ENCODE measurements at regions not wholly inside any gene's neighbourhood (a gene's known extent, or its start where the extent isn't known, plus 50 kb on each side); places are given as distances from the start of the nearest gene placed in this dataset.

DNA sequence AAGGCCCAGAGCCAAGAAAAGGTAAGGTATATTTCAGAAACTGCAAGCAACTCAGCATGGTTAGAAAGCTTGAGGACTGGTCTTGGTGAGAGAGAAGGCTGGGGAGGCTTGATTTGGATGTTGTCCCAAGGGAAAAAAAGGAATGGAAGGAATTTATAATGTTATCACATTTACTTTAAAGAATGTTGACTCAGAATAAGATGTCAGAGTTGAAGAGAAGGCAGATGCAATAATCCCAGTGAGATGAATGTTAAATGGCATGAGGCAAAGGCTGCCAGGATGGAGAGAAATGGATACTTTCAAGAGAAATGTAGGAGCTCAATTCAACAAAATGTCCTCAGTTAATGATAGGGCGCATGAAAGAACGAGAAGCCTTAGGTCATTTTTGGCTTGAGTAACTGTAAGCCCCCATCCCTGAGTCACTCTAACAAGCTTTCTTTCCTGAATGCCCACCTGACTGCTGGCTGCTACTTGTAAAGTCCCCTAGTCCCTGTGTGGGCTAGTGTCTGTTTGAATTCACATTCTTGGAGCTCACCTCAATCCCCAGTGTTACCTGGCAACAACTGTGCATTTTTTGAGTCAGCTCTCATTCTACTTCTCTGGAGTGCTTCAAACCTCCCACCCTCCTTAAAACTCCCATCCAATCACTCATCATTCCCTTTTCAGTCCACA is 103.0 kb upstream of the TAPT1 start:
- Histone ChIP-seq H3K27me3 (no peaks in the 10 kb centered on the region), H3K9me3 (no peaks in the 10 kb centered on the region), H3K36me3 (no peaks in the 10 kb centered on the region), H3K4me1 (ENCODE audit: insufficient read depth) (no peaks in the 10 kb centered on the region), H3K4me3 (no peak overlapping the region), H3K27ac (no peak overlapping the region)
- WGBS, 3 donors, result 60 to 77% (median 62%) methylated on average over 2 of the region's 2 CpGs
- TF ChIP-seq POLR2A (IDR thresholded peaks at IDR 0.05), result no peak
- TF ChIP-seq EP300 (IDR thresholded peaks at IDR 0.05), result no peak
- TF ChIP-seq, protein P1, sequence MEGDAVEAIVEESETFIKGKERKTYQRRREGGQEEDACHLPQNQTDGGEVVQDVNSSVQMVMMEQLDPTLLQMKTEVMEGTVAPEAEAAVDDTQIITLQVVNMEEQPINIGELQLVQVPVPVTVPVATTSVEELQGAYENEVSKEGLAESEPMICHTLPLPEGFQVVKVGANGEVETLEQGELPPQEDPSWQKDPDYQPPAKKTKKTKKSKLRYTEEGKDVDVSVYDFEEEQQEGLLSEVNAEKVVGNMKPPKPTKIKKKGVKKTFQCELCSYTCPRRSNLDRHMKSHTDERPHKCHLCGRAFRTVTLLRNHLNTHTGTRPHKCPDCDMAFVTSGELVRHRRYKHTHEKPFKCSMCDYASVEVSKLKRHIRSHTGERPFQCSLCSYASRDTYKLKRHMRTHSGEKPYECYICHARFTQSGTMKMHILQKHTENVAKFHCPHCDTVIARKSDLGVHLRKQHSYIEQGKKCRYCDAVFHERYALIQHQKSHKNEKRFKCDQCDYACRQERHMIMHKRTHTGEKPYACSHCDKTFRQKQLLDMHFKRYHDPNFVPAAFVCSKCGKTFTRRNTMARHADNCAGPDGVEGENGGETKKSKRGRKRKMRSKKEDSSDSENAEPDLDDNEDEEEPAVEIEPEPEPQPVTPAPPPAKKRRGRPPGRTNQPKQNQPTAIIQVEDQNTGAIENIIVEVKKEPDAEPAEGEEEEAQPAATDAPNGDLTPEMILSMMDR (IDR thresholded peaks at IDR 0.05), result no peak
- intact Hi-C loops (cut with DNase I), result no loop called here
- no peak for DNase-seq

DNA sequence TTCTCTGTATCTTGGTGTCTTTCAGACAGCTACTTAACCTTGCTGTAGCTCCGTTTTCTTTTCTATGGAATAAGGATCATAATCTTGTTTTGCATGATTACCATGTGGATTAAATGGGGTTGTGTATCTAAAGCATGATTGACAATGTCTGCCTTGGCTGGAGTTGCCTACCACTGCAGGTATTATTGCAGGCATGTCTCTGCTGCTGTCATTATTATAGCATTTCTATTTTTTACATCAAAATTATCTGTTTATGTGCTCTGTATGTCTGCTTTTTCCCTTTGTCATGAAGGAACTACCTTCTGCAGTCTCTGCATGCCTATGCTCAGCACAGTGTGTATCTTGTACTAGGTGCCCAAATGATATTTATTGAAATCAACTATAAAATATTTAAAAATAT is 95.9 kb upstream of the TAPT1 start:
- intact Hi-C loops (cut with DNase I), result no loop called here
- Histone ChIP-seq H3K4me3 (no peak overlapping the region), H3K9me3 (no peaks in the 10 kb centered on the region), H3K36me3 (no peaks in the 10 kb centered on the region), H3K27ac (no peak overlapping the region), H3K27me3 (no peaks in the 10 kb centered on the region), H3K4me1 (ENCODE audit: insufficient read depth) (no peaks in the 10 kb centered on the region)
- 43 to 78% (median 65%) methylated on average over 1 of the region's 1 CpG for WGBS, 3 donors
- TF ChIP-seq EP300 (IDR thresholded peaks at IDR 0.05) (no peak), POLR2A (IDR thresholded peaks at IDR 0.05) (no peak)
- TF ChIP-seq, protein P1 (IDR thresholded peaks at IDR 0.05), result no peak
- no peak for DNase-seq

DNA sequence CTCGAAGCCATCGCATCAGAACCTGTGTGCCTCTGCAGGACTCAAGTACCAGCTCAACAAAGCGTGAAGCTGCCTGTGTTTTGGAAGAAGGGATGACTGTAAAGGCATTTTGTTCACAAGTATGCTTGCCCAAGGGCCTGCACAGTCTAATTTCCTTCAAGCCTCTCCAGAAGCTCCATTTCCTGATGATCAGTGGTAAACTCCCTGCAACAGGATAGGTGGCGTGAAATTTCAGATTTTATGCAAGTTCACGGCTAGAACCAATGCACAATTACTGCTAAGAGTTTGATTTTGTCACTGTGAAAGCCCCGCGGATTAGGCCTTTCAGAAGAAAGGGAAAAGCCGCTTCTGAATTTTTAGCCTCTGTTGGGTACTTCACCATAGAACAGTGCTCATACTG is 89.2 kb upstream of the TAPT1 start:
- TF ChIP-seq, protein P1 (IDR thresholded peaks at IDR 0.05), result no peak
- no peak for TF ChIP-seq EP300 (IDR thresholded peaks at IDR 0.05)
- TF ChIP-seq POLR2A (IDR thresholded peaks at IDR 0.05), result no peak
- intact Hi-C loops (cut with DNase I), result no loop called here
- H3K27me3 ChIP-seq, result no peaks in the 10 kb centered on the region
- H3K9me3 ChIP-seq, result no peaks in the 10 kb centered on the region
- no peaks in the 10 kb centered on the region for H3K4me1 ChIP-seq (ENCODE audit: insufficient read depth)
- H3K36me3 ChIP-seq, result no peaks in the 10 kb centered on the region
- H3K4me3 ChIP-seq, result no peak overlapping the region
- no peak for DNase-seq
- no peak overlapping the region for H3K27ac ChIP-seq
- 87 to 91% (median 90%) methylated on average over 8 of the region's 8 CpGs for WGBS, 3 donors

DNA sequence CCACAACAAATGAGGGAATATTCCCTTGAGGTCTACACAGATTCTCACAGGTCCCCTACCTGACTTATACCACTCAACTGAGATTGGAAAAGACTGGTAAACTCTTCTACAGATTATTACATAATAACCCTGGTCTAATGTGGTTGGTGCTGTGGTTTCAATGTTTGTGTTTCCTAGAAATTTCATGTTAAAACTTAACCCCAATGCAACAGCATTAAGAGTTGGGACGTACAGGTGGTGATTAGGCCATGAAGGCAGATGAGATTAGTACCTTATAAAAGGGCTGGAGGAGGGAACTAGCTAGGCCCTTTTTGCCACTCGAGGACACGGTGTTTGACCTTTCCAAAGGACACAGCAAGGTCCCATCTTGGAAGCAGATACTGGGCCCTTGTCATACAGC is 84.3 kb upstream of the TAPT1 start:
- no peaks in the 10 kb centered on the region for H3K36me3 ChIP-seq

More for the DNA sequence above, 84.3 kb upstream of the TAPT1 start:
- no peak overlapping the region for H3K4me3 ChIP-seq
- intact Hi-C loops (cut with DNase I), result no loop called here
- H3K9me3 ChIP-seq, result no peaks in the 10 kb centered on the region
- WGBS, 3 donors, result 79 to 81% (median 80%) methylated on average over 3 of the region's 3 CpGs
- no peaks in the 10 kb centered on the region for H3K4me1 ChIP-seq (ENCODE audit: insufficient read depth)
- H3K27me3 ChIP-seq, result no peaks in the 10 kb centered on the region
- DNase-seq, result no peak
- TF ChIP-seq EP300 (IDR thresholded peaks at IDR 0.05) (no peak), POLR2A (IDR thresholded peaks at IDR 0.05) (no peak)
- TF ChIP-seq, protein P1 (IDR thresholded peaks at IDR 0.05), result no peak
- no peak overlapping the region for H3K27ac ChIP-seq

Data from ovary (tissue), 7 donors.